8988T (cell line): ENCODE measurements at regions not wholly inside any gene's neighbourhood (a gene's known extent, or its start where the extent isn't known, plus 50 kb on each side); places are given as distances from the start of the nearest gene placed in this dataset.
A peak's percentile ranks its signal among the peaks of the same experiment; 100 is the strongest.
"Not testable (repeated sequence)": the region's sequence is repeated elsewhere in the genome, so short reads cannot be mapped to it uniquely, and the experiment has no call there.

ENCODE experiments used
- DNase-seq: peaks from one replicate; pipeline ENCODE4 v3.0.0; 2011

DNA sequence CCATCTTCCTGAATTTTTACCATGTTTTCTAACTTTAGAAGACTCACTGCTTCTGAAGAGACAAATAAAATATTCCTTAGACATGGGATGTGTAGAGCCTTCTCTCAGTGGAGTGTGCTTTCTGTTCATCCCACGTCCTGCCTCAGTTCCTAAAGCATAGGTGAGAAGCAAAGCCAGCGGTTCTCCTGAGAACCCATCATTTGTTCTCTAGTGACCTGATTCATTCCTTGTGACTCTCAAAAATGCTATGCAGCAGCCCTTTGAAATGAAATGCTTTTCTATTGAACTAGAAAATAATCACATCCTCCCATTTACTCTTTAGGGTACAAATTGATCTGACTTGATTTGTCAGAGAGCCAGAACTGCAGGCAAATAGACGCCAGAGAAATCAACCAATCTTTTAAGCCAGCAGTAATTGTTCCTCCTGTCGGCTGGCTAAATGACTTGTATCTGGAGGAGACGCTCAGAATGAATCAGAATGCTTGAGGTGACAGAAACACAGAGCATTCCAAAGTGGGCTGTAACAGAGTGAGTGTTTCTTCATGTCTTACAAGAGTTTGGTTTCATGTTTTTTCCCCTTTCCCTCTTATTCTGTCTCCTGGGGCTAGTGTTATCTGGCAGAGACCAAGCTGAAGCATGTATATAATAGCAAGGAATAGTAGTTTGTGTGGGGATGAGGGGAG is 81.3 kb upstream of the TMEM178A start:
- no peak for DNase-seq

GRCh38 chr2:39585531-39585930 is 80.2 kb upstream of the TMEM178A start:
- not testable (repeated sequence) for DNase-seq

- DNase-seq, result no peak
Measured at GRCh38 chr2:39587168-39587567, 78.5 kb upstream of the TMEM178A start.

DNA sequence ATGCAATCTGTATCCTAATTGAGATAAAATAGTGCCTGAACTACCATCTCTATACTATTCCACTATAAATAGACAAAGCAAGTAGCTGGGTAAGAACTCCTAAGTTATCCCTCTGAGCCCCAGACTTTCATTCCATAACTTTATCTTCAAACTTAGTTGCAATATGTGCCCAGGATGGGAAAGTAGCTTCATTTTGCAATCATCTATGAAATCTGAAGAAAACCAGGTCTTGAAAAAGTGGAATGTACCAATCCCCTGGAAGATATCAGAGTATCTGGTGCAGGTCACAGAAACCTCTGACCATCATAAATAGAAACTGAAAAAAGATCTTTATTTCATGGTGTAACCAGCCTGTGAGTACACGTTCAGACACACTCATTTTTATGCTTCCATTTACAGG is 78.1 kb upstream of the TMEM178A start:
- no peak for DNase-seq

GRCh38 chr2:39593439-39594393 is 72.0 kb upstream of the TMEM178A start:
- peak; percentile 24 for DNase-seq

DNA sequence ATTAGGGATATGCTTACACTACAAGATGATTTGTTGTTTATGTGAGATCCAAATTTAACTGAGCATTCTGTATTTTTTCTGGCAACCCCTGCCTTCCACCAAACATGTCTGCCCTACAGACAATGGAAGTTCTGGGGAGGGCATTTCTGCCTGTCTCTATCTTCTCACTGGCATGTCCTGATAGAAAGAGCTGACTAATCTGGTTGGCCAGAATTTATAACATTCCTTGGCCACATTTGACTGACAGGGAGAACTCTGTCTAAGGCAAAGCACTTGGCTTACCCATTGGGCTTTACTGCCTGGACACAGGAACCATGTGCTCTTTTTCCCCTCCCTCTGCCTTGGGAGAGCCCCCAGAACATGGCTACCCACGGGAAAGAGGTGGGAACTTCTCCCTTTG is 70.6 kb upstream of the TMEM178A start:
- DNase-seq, result no peak

GRCh38 chr2:39597314-39597713 is 68.4 kb upstream of the TMEM178A start:
- no peak for DNase-seq

DNA sequence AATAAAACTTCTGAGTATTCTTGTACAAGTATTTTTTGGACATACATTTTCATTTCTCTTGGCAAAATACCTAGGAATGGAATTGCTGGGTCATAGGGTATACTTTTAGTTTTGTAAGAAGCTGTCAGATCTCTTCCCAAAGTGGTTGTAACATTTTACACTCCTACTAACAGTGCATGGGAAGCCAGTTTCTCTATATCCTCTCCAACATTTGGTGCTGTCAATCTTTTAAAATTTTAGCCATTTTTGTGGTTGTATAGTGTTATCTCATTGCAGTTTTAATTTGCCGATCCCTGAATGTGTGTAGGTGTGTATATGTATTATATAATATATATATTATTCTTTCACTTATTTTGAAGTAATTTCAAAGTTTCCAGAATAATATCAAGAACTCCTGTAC is 63.1 kb upstream of the TMEM178A start:
- DNase-seq, result no peak

DNA sequence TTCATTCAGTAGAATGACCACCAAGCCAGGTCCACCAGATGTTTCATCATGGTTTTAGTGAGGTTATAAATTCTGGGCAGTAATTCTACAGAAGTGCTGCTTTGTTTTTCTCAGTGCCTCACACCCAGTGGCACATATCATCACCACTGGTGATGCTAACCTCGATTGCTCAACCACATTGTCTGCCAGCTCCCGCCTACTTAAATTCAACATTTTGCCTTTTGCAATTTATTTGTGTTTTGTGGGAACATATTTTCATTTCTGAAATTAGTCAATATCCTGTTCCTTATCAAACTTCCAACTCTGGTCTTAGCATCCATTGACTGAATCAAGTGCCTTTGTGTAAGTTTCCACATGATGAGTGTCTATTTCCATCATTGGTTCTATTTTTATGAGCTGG is 62.3 kb upstream of the TMEM178A start:
- DNase-seq, result no peak

- DNase-seq, result no peak
Measured at GRCh38 chr2:39604866-39605265, 60.9 kb upstream of the TMEM178A start.

DNA sequence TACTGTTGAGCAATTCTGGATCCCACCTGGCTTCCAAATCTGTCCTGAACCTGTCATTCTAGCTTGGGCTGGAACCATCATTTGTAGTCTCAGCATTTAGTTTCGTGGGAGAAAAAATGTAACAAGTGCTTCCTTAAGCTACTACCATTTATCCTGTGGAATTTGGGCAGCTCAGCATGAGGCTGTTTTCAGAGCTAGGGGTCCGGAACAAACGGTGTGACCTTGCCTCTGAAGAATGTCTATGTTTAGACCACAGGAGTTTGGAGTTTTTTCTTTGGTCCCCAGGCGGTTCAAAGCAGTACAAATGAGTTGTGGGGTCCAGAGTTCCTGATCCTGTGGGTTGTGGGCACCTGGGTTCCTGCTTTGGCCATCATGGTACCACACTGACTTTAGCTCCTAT is 59.1 kb upstream of the TMEM178A start:
- no peak for DNase-seq

- no peak for DNase-seq
Measured at GRCh38 chr2:39607538-39608262, 58.0 kb upstream of the TMEM178A start.

- DNase-seq, result no peak
Measured at GRCh38 chr2:39608263-39608575, 57.5 kb upstream of the TMEM178A start.

GRCh38 chr2:39608686-39609441 is 56.9 kb upstream of the TMEM178A start:
- DNase-seq, result no peak

- no peak for DNase-seq
Measured at GRCh38 chr2:39609917-39610316, 55.8 kb upstream of the TMEM178A start.

DNA sequence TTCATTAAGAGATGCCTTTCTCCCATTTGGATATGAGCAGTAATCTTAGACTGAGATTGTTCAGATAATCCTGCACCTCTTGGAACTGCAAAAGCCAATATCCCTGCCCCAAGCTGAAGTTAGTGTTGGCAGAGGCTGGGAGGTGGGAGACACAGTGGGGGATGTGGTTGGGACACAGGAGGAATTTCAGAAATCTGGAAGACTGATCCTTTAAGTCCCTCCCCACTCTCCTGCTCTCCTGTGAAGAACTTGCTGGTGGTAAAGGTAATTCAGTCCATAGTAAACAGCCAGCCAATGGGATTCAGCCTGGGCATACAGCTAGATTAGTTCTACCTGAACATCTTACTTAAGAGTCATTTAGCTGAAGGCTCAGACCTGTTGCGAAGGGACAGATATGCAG is 50.0 kb upstream of the TMEM178A start:
- DNase-seq, result no peak
